ENCODE measurements at regions not wholly inside any gene's neighbourhood (a gene's known extent, or its start where the extent isn't known, plus 50 kb on each side); places are given as distances from the start of the nearest gene placed in this dataset.

GRCh38 chr6:6962086-6962485 is 145.7 kb upstream of the RREB1 start:
- no peak overlapping the region for H3T11ph ChIP-seq (ENCODE audit: low read length)
- H3K79me2 ChIP-seq (ENCODE audit: insufficient read depth, low read length), result no peaks in the 10 kb centered on the region
- no peak overlapping the region for H3K56ac ChIP-seq (ENCODE audit: insufficient read length, low read depth, low read length)
- no peaks in the 10 kb centered on the region for H3K23me2 ChIP-seq (ENCODE audit: insufficient read length, low read depth, low read length, poor library complexity, severe bottlenecking)
- H3K27me3 ChIP-seq (ENCODE audit: insufficient read depth, low read length), result no peaks in the 10 kb centered on the region
- Mint-ChIP-seq H3K27me3 (ENCODE audit: low read depth) (no peaks in the 10 kb centered on the region; the same call in 1 of the 2 replicates), H3K4me1 (no peaks in the 10 kb centered on the region), H3K27ac (no peak overlapping the region), H3K36me3 (ENCODE audit: insufficient read depth in 1 of 3, low read depth in 3 of 3) (peaks cover 0 to 4% (median 0%) of the 10 kb centered on the region in 3 experiments; a peak in 2 of 7 replicates), H3K9me3 (peaks cover 2 to 3% of the 10 kb centered on the region in 2 experiments; a peak in 2 of 5 replicates), H3K4me3 (no peak overlapping the region)
- H2BK120ac ChIP-seq (ENCODE audit: low read depth, low read length, poor library complexity, severe bottlenecking), result no peak overlapping the region
- no CpG with 5 or more reads among the region's 4 CpGs for WGBS (ENCODE audit: extremely low coverage, insufficient read length, low lambda C conversion rate)
- no peaks in the 10 kb centered on the region for H3K9me3 ChIP-seq (ENCODE audit: control insufficient read depth, low read depth, low read length)
- no peak overlapping the region for H4K8ac ChIP-seq (replicated peaks; ENCODE audit: insufficient read length, low read depth, low read length)
- no peaks in the 10 kb centered on the region for H4K20me1 ChIP-seq (ENCODE audit: control insufficient read depth, insufficient read depth, insufficient read length)
- H3K14ac ChIP-seq (ENCODE audit: insufficient read depth, low read length), result no peak overlapping the region
- H4K91ac ChIP-seq (ENCODE audit: insufficient read length, low read depth, low read length), result no peak overlapping the region
- H2BK20ac ChIP-seq (ENCODE audit: low read depth, low read length, poor library complexity, severe bottlenecking), result no peak overlapping the region
- no peaks in the 10 kb centered on the region for H3K4me1 ChIP-seq (ENCODE audit: insufficient read depth, low read length)
- H3K4me2 ChIP-seq (ENCODE audit: insufficient read depth, insufficient read length, low read length), result no peak overlapping the region
- H2AFZ ChIP-seq (ENCODE audit: low read length), result no peak overlapping the region
- no peak overlapping the region for H2BK15ac ChIP-seq (ENCODE audit: low read depth, low read length)
- no peak overlapping the region for H3K4ac ChIP-seq (ENCODE audit: low read depth, low read length)
- no peak overlapping the region for H3K27ac ChIP-seq (ENCODE audit: insufficient read length, low read depth, low read length)
- no peak overlapping the region for H3K18ac ChIP-seq (ENCODE audit: insufficient read length, low read depth, low read length)
- no peak overlapping the region for H2BK12ac ChIP-seq (ENCODE audit: insufficient read length, low read depth, low read length)
- TF ChIP-seq CTCF (conservative IDR thresholded peaks at IDR 0.05), result no peak
- no peaks in the 10 kb centered on the region for H3K79me1 ChIP-seq (ENCODE audit: insufficient read depth, low read depth, low read length, poor library complexity, severe bottlenecking)
- no peak overlapping the region for H3K23ac ChIP-seq (ENCODE audit: insufficient read length, low read depth, low read length)
- H4K5ac ChIP-seq (ENCODE audit: insufficient read length, low read depth, low read length), result no peak overlapping the region
- no peak overlapping the region for H2BK5ac ChIP-seq (ENCODE audit: insufficient read length, low read length)
- H3K9ac ChIP-seq (ENCODE audit: extremely low read depth, insufficient read length, low read length), result no peak overlapping the region
- H2AK5ac ChIP-seq (ENCODE audit: insufficient read length, low read length), result no peak overlapping the region
- no peak for DNase-seq
